ENCODE measurements at regions not wholly inside any gene's neighbourhood (a gene's known extent, or its start where the extent isn't known, plus 50 kb on each side); places are given as distances from the start of the nearest gene placed in this dataset.

DNA sequence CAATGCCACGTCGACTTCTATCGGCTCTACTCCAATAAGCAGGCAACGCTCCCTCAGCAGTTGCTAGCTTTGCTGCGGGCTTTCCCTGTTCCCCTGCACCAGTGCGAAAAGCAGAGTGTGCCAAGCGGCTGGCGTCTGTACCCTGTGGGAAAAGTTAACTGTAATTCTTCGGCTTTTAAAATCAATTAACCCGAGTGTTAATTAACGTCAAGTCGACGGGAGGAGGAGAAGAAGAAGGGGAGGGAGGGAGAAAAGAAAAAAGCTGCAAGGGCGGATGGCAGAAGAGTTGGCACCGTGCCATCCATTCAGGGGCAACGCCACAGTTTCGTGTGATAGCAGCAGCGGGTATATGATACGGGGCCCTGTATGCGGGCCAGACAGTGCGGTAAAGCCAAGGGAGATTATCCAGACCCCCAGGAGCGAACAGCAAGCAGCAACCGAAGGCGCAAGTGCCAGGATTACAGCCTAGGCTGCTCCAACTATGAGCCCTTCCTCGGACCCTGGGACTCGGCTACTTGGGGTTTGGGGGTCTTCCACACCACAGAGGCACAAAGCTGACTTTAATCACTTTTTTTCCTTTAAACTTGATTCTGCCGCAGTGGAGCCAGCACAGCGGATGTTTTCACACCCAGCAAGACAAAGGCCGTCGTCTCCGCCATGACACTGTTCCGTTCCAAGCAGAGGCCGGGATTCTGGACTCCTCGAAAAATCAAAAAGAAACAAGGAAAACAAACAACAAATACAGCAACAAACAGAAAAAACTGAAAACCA lies 253.8 kb upstream of the PMFBP1 start:
- Histone ChIP-seq H2AFZ (ENCODE audit: low read length) (no peak overlapping the region), H2BK120ac (replicated peaks; ENCODE audit: low read depth, low read length) (no peak overlapping the region), H3K9me3 (ENCODE audit: insufficient read depth in 2 of 2, low read depth in 1 of 2, low read length in 1 of 2) (0 out of 4 replicates have a peak, but pooled peaks cover 0 to 5% of the 10 kb centered on the region in 2 experiments), H3K79me1 (ENCODE audit: low read depth, low read length) (no peaks in the 10 kb centered on the region), H3K27me3 (replicated peaks in 1 of 4; ENCODE audit: control insufficient read depth in 3 of 4, extremely low read depth in 1 of 4, insufficient read depth in 3 of 4, low read length in 3 of 4) (no peaks in the 10 kb centered on the region), H3K36me3 (ENCODE audit: control insufficient read depth in 2 of 4, insufficient read depth in 4 of 4, low read length in 3 of 4) (no peaks in the 10 kb centered on the region; a peak in 1 of 8 replicates), H4K91ac (replicated peaks; ENCODE audit: insufficient read length, low read length) (no peak overlapping the region), H3K79me2 (ENCODE audit: control insufficient read depth in 1 of 2, insufficient read depth in 2 of 2, low read length in 2 of 2) (no peaks in the 10 kb centered on the region), H4K20me1 (replicated peaks in 1 of 2; ENCODE audit: control insufficient read depth in 1 of 2, insufficient read depth in 2 of 2, low read length in 2 of 2) (no peaks in the 10 kb centered on the region), H2BK15ac (ENCODE audit: low read length) (no peak overlapping the region), H2BK5ac (ENCODE audit: low read depth, low read length) (no peak overlapping the region), H3K4me1 (replicated peaks in 1 of 4; ENCODE audit: control insufficient read depth in 3 of 4, insufficient read depth in 4 of 4, low read length in 3 of 4) (no peaks in the 10 kb centered on the region), H3K4me3 (ENCODE audit: extremely low read depth in 1 of 4, insufficient read depth in 2 of 4, low read depth in 3 of 4, low read length in 4 of 4) (no peak overlapping the region), H2BK12ac (ENCODE audit: low read depth, low read length) (no peak overlapping the region), H3K18ac (ENCODE audit: extremely low read depth, low read length) (no peak overlapping the region), H4K8ac (ENCODE audit: extremely low read depth, insufficient read depth, low read length) (no peak overlapping the region), H3K56ac (replicated peaks; ENCODE audit: insufficient read length, low read depth, low read length) (no peak overlapping the region), H2AK5ac (ENCODE audit: low read depth, low read length) (no peak overlapping the region), H3K27ac (ENCODE audit: low read depth, low read length) (no peak overlapping the region), H4K5ac (ENCODE audit: insufficient read length, low read depth, low read length) (no peak overlapping the region), H3K4ac (replicated peaks; ENCODE audit: insufficient read length, low read depth, low read length) (no peak overlapping the region), H3K4me2 (ENCODE audit: insufficient read depth in 1 of 2, low read depth in 2 of 2, low read length in 2 of 2) (no peak overlapping the region), H3K9ac (replicated peaks in 1 of 4; ENCODE audit: extremely low read depth in 1 of 4, low read depth in 3 of 4, low read length in 3 of 4) (no peak overlapping the region), H3K23me2 (ENCODE audit: low read depth, low read length) (no peaks in the 10 kb centered on the region), H3K14ac (ENCODE audit: insufficient read length) (no peak overlapping the region), H3K23ac (ENCODE audit: insufficient read length) (no peak overlapping the region), H2BK20ac (ENCODE audit: low read length) (no peak overlapping the region)
- CTCF ChIA-PET (ENCODE audit: partially characterized antibody): interaction anchor here (0.8 kb wide), 1 partner anchor 256 kb away, joined by 3 read pairs; no protein-coding TSS in a partner anchor
- TF ChIP-seq CHD2 (IDR thresholded peaks at IDR 0.05; ENCODE audit: low read length) (no peak), KDM4A (IDR thresholded peaks at IDR 0.05; ENCODE audit: low read depth, low read length, severe bottlenecking) (no peak), GABPA (IDR thresholded peaks at IDR 0.05; ENCODE audit: borderline replicate concordance, insufficient read depth, low read length) (no peak), ZNF274 (IDR thresholded peaks at IDR 0.05; ENCODE audit: borderline replicate concordance, extremely low read depth, low read length) (no peak), POLR2A (IDR thresholded peaks at IDR 0.05; ENCODE audit: control extremely low read depth in 1 of 2, low read depth in 2 of 2, low read length in 2 of 2) (no peak), JUN (IDR thresholded peaks at IDR 0.05; ENCODE audit: low read depth, low read length) (no peak), TAF1 (IDR thresholded peaks at IDR 0.05; ENCODE audit: low read depth, low read length) (no peak)
- TF ChIP-seq, protein P1, sequence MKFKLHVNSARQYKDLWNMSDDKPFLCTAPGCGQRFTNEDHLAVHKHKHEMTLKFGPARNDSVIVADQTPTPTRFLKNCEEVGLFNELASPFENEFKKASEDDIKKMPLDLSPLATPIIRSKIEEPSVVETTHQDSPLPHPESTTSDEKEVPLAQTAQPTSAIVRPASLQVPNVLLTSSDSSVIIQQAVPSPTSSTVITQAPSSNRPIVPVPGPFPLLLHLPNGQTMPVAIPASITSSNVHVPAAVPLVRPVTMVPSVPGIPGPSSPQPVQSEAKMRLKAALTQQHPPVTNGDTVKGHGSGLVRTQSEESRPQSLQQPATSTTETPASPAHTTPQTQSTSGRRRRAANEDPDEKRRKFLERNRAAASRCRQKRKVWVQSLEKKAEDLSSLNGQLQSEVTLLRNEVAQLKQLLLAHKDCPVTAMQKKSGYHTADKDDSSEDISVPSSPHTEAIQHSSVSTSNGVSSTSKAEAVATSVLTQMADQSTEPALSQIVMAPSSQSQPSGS (IDR thresholded peaks at IDR 0.05; ENCODE audit: low read length): no peak
- FAIRE-seq: no peak
- POLR2A ChIA-PET (ENCODE audit: partially characterized antibody): interaction anchor here (0.9 kb wide), 1 partner anchor 29 kb away, joined by 3 read pairs; no protein-coding TSS in a partner anchor
- no peak for DNase-seq (ENCODE audit: low read depth in 1 of 2, low spot score in 2 of 2)
- 99% methylated on average over 27 of the region's 34 CpGs; no CpG with 5 or more reads in 1 of the 2 experiments for WGBS, 2 experiments (ENCODE audit: extremely low coverage in 1 of 2, insufficient coverage in 1 of 2, insufficient read length in 1 of 2, insufficient replicate concordance in 2 of 2, low coverage in 1 of 2, low lambda C conversion rate in 2 of 2, missing lambda C conversion rate in 1 of 2)
